Heart right ventricle (tissue), 16 donors: ENCODE measurements at regions not wholly inside any gene's neighbourhood (a gene's known extent, or its start where the extent isn't known, plus 50 kb on each side); places are given as distances from the start of the nearest gene placed in this dataset.

Experiments used
- ATAC-seq, 8 donors: fragments of 200-7000 bp; cut with Tn5 transposase; one replicate each; pipeline ENCODE4 v1.9.1; 2020; ENCODE audit warnings: mild to moderate bottlenecking in 8 of 8, moderate library complexity in 8 of 8, moderate number of reproducible peaks in 1 of 8
- DNase-seq, 2 donors: peaks; one replicate each; pipeline ENCODE4 v3.0.0-alpha.2; 2020
- H3K27ac ChIP-seq, 10 donors: fragments of 200-600 bp; sonication (generic) in 2 of 10; one replicate each; pipeline versions ENCODE4 v1.5.0 to v1.8.0; 2020 to 2022; ENCODE audit warnings: mild to moderate bottlenecking in 3 of 10
- H3K27me3 ChIP-seq, 7 donors: fragments of 200-600 bp; one replicate each; pipeline ENCODE4 v1.8.0; 2021 to 2022; ENCODE audit warnings: mild to moderate bottlenecking in 2 of 7
- H3K36me3 ChIP-seq, 9 donors: fragments of 200-600 bp; sonication (generic) in 1 of 9; one replicate each; pipeline versions ENCODE4 v1.5.0 to v1.8.0; 2020 to 2022; ENCODE audit warnings: mild to moderate bottlenecking in 2 of 9
- H3K4me1 ChIP-seq, 9 donors: fragments of 200-600 bp; sonication (generic) in 1 of 9; one replicate each; pipeline versions ENCODE4 v1.5.0 to v1.8.0; 2020 to 2022; ENCODE audit warnings: mild to moderate bottlenecking in 4 of 9
- H3K4me3 ChIP-seq, 10 donors: fragments of 200-600 bp; sonication (generic) in 2 of 10; one replicate each; pipeline versions ENCODE4 v1.5.0 to v1.8.0; 2020 to 2022; ENCODE audit warnings: mild to moderate bottlenecking in 7 of 10, moderate library complexity in 2 of 10
- H3K9me3 ChIP-seq, 11 donors: fragments of 200-600 bp in 10 of 11; sonication (generic) in 2 of 11; one replicate each; pipeline versions ENCODE4 v1.5.0 to v1.8.0; 2013 to 2022; ENCODE audit warnings: mild to moderate bottlenecking in 2 of 11, control low read depth in 1 of 11, moderate library complexity in 1 of 11
- WGBS, 2 donors: extraction: QIAGEN DNeasy Blood & Tissue Kit; methylation state at CpG; one replicate each; pipeline ENCODE4 v1.1.7; 2013; ENCODE audit warnings: inconsistent platforms in 1 of 2; 5-methylcytosine and 5-hydroxymethylcytosine counted together
- intact Hi-C, 10 donors: fragments of 100-400 bp; cut with DNase I; formaldehyde crosslinking; loops; one replicate each; pipeline versions ENCODE4 v1.11.1 to v1.14.2; 2022
- TF ChIP-seq, protein P1 (sequence below), 9 donors: fragments of 200-600 bp; sonication (generic) in 2 of 9; IDR thresholded peaks; one replicate each; pipeline versions ENCODE4 v1.5.0 to v1.8.0; 2021 to 2022; ENCODE audit warnings: antibody characterized with exemption in 9 of 9, mild to moderate bottlenecking in 5 of 9, moderate library complexity in 1 of 9
- donor health status: Arrhythmogenic right ventricular cardiomyopathy.
- donor health status: ischemic (EF 13 %, LVEDD 7.1; RV severe dilation, severe dysfunction).
- donor health status: healthy with polysubstance abuse.
- donor health status: DM: no; HTN: yes; CAD: no.
- donor health status: DM: no; HTN: no; CAD: no.
- donor health status: ischemic (EF 25% LVEDD 6.9; RV normal size, moderate dysfunction).
- donor health status: ischemic (EF 25% LVEDD 5.7; RV mildly dilated, moderate dysfunction).
- donor health status: healthy.
- donor health status: DM: yes; HTN: yes; CAD: no.
- donor health status: Ischemic cardiomyopathy.
- donor health status: ischemic (EF 35%, LVEDD 5.7; RV mildly dilated, moderate dysfunction).
- donor health status: nonischemic (EF 11% LVEDD 7.7; RV severe dilation, severe dysfunction).
- donor health status: DM: yes; HTN: yes; CAD: no.
- donor health status: PGD.
- donor health status: ischemic (EF 29% LVEDD 5.4; RV normal size, mild dysfunction).
- donor health status: nonischemic (EF 23%, LVEDD 6.1; RV moderate dilation, normal function).

DNA sequence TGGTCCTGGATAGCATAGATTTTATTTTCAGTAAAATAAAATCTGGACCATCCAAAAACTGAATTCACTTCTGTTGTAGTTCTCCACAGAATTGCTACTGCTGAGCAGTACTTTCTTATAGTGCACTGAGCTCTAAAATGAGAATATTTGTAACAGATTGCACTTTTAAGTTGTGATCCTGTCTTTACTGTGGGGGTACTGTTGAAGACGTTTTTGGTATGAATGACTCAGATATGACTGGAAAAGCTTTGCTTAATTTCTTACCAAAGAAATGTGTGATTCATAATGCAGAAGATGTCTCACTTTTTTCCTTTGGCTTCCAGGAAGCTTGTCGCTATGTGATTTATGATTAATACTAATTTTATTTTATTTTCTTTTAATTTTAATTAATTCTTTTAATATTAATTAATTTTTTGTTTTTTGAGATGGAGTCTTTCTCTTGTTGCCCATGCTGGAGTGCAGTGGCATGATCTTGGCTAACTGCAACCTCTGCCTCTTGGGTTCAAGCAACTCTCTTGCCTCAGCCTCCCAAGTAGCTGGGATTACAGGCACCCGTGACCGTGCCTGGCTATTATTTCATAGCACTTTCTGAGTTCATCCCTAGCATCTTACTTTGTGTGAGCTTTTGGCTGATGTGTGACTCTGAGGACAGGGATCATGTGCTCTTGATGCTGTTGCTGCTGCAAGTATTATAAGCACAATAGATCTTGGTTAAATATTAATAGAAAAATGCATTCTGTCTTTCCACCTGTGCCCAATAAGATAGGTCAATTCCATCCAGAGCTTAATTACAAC lies 557.6 kb upstream of the AMELY start:
- no peak overlapping the region for H3K4me3 ChIP-seq
- no peak overlapping the region for H3K27ac ChIP-seq
- no peaks in the 10 kb centered on the region for H3K9me3 ChIP-seq
- intact Hi-C loops, result no loop called here
- TF ChIP-seq, protein P1, sequence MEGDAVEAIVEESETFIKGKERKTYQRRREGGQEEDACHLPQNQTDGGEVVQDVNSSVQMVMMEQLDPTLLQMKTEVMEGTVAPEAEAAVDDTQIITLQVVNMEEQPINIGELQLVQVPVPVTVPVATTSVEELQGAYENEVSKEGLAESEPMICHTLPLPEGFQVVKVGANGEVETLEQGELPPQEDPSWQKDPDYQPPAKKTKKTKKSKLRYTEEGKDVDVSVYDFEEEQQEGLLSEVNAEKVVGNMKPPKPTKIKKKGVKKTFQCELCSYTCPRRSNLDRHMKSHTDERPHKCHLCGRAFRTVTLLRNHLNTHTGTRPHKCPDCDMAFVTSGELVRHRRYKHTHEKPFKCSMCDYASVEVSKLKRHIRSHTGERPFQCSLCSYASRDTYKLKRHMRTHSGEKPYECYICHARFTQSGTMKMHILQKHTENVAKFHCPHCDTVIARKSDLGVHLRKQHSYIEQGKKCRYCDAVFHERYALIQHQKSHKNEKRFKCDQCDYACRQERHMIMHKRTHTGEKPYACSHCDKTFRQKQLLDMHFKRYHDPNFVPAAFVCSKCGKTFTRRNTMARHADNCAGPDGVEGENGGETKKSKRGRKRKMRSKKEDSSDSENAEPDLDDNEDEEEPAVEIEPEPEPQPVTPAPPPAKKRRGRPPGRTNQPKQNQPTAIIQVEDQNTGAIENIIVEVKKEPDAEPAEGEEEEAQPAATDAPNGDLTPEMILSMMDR (IDR thresholded peaks at IDR 0.05), result no peak
- ATAC-seq (no peak), DNase-seq (no peak)
- no peaks in the 10 kb centered on the region for H3K4me1 ChIP-seq
- 72 to 75% methylated on average over 4 of the region's 4 CpGs for WGBS, 2 donors
- H3K36me3 ChIP-seq, result no peaks in the 10 kb centered on the region
- no peaks in the 10 kb centered on the region for H3K27me3 ChIP-seq

DNA sequence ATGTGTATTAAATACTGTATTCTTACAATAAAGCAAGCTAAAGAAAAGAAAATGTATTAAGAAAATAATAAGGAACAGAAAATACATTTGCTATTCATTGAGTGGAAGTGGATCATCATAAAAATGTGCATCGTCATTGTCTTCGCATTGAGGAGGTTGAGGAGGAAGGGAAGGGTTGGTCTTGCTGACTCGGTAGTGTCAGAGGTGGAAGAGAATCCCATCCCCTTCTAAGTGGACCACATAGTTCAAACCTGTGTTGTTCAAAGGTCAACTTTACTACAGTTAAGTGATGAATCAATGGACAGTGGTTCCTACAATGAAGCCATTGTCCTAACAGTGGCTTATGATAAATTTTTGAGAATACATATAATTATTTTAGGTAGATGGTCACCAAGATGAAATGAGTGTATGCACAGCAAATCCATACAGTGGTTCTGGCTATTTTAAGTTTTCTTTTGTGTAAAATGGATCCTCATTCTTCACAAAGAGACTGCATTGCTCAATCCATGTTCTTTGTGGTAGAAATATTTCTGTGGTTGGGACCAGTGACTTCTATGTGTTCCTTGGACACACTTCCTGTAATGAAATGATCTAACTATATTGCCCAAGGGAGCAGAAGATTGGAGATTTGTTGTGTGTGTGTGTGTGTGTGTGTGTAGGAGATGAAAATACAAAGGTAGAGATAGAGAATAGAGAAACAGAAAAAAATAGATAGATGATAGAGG lies 556.4 kb upstream of the AMELY start:
- DNase-seq (no peak), ATAC-seq (no peak)
- H3K4me3 ChIP-seq, result no peak overlapping the region
- no peak overlapping the region for H3K27ac ChIP-seq
- TF ChIP-seq, protein P1 (IDR thresholded peaks at IDR 0.05), result no peak
- H3K9me3 ChIP-seq, result no peaks in the 10 kb centered on the region
- H3K36me3 ChIP-seq, result no peaks in the 10 kb centered on the region
- intact Hi-C loops, result no loop called here
- H3K4me1 ChIP-seq, result no peaks in the 10 kb centered on the region
- no peaks in the 10 kb centered on the region for H3K27me3 ChIP-seq
- 91 to 94% methylated on average over 3 of the region's 3 CpGs for WGBS, 2 donors

DNA sequence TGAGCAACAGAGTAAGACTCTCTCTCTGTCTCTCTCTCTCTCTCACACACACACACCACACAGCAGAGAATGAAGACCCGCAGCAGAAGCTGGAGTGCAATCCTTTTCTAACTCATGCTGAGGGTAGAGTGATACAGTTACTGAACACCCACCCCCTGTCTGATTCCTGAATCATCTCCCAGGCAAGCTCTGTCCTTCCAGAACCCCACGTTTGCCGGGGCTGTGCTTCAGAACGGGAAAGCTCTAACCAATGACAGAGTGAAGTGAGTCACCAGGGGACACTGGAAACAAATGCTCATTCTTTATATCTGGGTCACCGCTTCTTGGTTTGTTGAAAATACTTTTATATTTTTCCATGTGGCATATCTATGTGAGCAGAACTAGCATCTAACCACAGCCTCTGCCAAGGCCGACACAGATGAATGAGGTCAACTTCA lies 553.7 kb upstream of the AMELY start:
- peak; percentile 6 to 10 for DNase-seq
- peak overlapping the region in 3 of 10 donors; percentile 22 to 51 (median 41) for H3K27ac ChIP-seq

DNA sequence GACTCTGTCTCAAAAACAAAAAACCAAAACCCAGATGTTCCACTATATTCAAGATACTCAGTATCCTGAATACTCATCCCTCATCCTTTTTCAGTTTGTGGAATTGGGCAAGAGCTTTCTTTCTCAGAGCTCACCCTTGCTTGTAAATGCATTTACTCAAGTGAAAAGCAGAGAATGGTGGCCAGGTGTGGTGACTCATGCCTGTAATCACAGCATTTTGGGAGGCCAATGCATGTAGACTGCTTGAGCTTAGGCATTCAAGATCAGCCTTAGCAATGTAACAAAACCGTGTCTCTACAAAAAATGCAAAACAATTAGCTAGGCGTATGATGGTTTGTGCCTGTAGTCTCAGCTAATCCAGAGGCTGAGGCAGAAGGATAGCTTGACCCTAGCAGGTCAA lies 553.2 kb upstream of the AMELY start:
- intact Hi-C loops, result no loop called here
- DNase-seq, result no peak
- Histone ChIP-seq H3K4me1 (no peaks in the 10 kb centered on the region), H3K9me3 (no peaks in the 10 kb centered on the region), H3K27ac (peak overlapping the region in 3 of 10 donors; percentile 22 to 51 (median 41)), H3K4me3 (no peak overlapping the region), H3K36me3 (no peaks in the 10 kb centered on the region), H3K27me3 (no peaks in the 10 kb centered on the region)
- WGBS, 2 donors, result 46 to 65% methylated on average over 2 of the region's 2 CpGs
- peak in 1 of 8 donors; percentile 18 for ATAC-seq
- TF ChIP-seq, protein P1 (IDR thresholded peaks at IDR 0.05), result no peak

More for the DNA sequence above, 553.7 kb upstream of the AMELY start:
- Histone ChIP-seq H3K4me3 (no peak overlapping the region), H3K27me3 (no peaks in the 10 kb centered on the region), H3K4me1 (no peaks in the 10 kb centered on the region), H3K36me3 (no peaks in the 10 kb centered on the region), H3K9me3 (no peaks in the 10 kb centered on the region)
- intact Hi-C loops, result no loop called here
- ATAC-seq, result peak in 5 of 8 donors; percentile 53 to 80 (median 76)
- TF ChIP-seq, protein P1 (IDR thresholded peaks at IDR 0.05), result no peak
- 49 to 74% methylated on average over 6 of the region's 6 CpGs for WGBS, 2 donors
